MCF 10A (cell line): ENCODE measurements at regions not wholly inside any gene's neighbourhood (a gene's known extent, or its start where the extent isn't known, plus 50 kb on each side); places are given as distances from the start of the nearest gene placed in this dataset.

Source experiments
- BruUV-seq: library from RNA; stranded (reverse); fragments of 400-500 nt; replicated peaks from 2 replicates; lab custom pipeline; 2021; lab: Mats Ljungman, UMichigan
- CTCF ChIA-PET: fragments of 300-600 bp; sonication (Branson Sonifier 250); formaldehyde crosslinking; extraction: SDS; loops from one replicate; lab custom pipeline; 2021; ENCODE audit warnings: antibody characterized with exemption, inconsistent platforms; lab: Yijun Ruan, JAX
- POLR2A ChIA-PET: fragments of 300-600, 350-650 bp; sonication (Branson Sonifier 250); formaldehyde crosslinking; extraction: SDS; loops from one replicate; lab custom pipeline; 2020; ENCODE audit warnings: antibody characterized with exemption, inconsistent platforms; lab: Yijun Ruan, JAX
- DNase-seq: peaks from one replicate; pipeline ENCODE4 v3.0.0-alpha.2; 2018; ENCODE audit not compliant: unreplicated experiment
- H3K27ac Mint-ChIP-seq: one replicate; pipeline ENCODE4 v1.8.0; 2022; ENCODE audit warnings: mild to moderate bottlenecking, low read depth, mixed read lengths; ENCODE audit not compliant: unreplicated experiment
- H3K27me3 Mint-ChIP-seq: one replicate; pipeline ENCODE4 v1.8.0; 2022; ENCODE audit warnings: mixed read lengths; ENCODE audit not compliant: insufficient read depth, unreplicated experiment
- H3K36me3 Mint-ChIP-seq: one replicate; pipeline ENCODE4 v1.8.0; 2022; ENCODE audit warnings: mild to moderate bottlenecking, moderate library complexity, mixed read lengths; ENCODE audit not compliant: insufficient read depth, unreplicated experiment
- H3K4me1 Mint-ChIP-seq: one replicate; pipeline ENCODE4 v1.8.0; 2022; ENCODE audit warnings: mixed read lengths; ENCODE audit not compliant: insufficient read depth, unreplicated experiment
- H3K4me3 Mint-ChIP-seq: one replicate; pipeline ENCODE4 v1.8.0; 2022; ENCODE audit warnings: mild to moderate bottlenecking, moderate library complexity, mixed read lengths; ENCODE audit not compliant: unreplicated experiment
- H3K9me3 Mint-ChIP-seq: one replicate; pipeline ENCODE4 v1.8.0; 2022; ENCODE audit warnings: mixed read lengths; ENCODE audit not compliant: unreplicated experiment
- intact Hi-C: fragments of 100-400 bp; cut with micrococcal nuclease; formaldehyde crosslinking; loops from 2 replicates; pipeline ENCODE4 v1.14.1; 2022
- TF ChIP-seq, protein P1 (sequence below): fragments of 200-600 bp; IDR thresholded peaks from one replicate; pipeline ENCODE4 v1.8.0; 2022; ENCODE audit warnings: antibody characterized with exemption, mild to moderate bottlenecking; ENCODE audit not compliant: unreplicated experiment

DNA sequence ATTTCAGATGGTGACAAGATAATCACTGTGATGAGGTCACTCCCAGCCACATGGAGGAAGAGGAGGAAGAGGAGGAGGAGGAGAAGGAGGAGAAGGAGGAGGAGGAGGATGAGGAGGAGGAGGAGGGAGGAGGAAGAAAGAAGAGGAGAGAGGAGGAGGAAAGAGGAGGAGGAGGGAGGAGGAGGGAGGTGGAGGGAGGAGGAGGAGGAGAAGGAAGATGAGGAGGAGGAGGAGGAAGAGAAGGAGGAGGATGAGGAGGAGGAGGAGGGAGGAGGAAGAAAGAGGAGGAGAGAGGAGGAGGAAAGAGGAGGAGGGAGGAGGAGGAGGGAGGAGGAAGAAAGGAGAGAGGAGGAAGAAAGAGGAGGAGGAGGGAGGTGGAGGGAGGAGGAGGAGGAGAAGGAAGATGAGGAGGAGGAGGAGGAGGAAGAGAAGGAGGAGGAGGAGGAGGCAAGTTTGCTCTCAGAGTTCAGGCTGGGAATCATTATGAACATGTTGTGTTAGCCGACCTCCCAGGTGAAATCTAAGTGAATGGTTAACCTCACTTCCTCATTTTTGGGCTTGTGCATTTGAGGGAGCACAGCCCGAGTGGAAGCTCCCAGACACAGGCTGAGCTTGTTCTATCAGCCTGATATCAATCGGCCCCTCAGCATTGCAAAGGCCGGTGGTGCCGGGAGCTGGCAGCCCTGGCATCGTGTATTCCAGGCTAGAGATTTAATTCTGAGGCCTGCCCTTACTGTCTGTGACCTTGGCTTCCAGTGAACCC lies 236.2 kb upstream of the PITRM1 start:
- TF ChIP-seq, protein P1, sequence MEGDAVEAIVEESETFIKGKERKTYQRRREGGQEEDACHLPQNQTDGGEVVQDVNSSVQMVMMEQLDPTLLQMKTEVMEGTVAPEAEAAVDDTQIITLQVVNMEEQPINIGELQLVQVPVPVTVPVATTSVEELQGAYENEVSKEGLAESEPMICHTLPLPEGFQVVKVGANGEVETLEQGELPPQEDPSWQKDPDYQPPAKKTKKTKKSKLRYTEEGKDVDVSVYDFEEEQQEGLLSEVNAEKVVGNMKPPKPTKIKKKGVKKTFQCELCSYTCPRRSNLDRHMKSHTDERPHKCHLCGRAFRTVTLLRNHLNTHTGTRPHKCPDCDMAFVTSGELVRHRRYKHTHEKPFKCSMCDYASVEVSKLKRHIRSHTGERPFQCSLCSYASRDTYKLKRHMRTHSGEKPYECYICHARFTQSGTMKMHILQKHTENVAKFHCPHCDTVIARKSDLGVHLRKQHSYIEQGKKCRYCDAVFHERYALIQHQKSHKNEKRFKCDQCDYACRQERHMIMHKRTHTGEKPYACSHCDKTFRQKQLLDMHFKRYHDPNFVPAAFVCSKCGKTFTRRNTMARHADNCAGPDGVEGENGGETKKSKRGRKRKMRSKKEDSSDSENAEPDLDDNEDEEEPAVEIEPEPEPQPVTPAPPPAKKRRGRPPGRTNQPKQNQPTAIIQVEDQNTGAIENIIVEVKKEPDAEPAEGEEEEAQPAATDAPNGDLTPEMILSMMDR = no peak
- peaks cover 8% of the 10 kb centered on the region for H3K9me3 Mint-ChIP-seq
- intact Hi-C loops = no loop called here
- CTCF ChIA-PET = no interaction called here
- no peaks in the 10 kb centered on the region for H3K27me3 Mint-ChIP-seq
- no peaks in the 10 kb centered on the region for H3K36me3 Mint-ChIP-seq
- POLR2A ChIA-PET = no interaction called here
- no TSS peak for BruUV-seq
- no peaks in the 10 kb centered on the region for H3K4me1 Mint-ChIP-seq
- H3K27ac Mint-ChIP-seq = no peak overlapping the region
- no peak overlapping the region for H3K4me3 Mint-ChIP-seq
- no peak for DNase-seq

DNA sequence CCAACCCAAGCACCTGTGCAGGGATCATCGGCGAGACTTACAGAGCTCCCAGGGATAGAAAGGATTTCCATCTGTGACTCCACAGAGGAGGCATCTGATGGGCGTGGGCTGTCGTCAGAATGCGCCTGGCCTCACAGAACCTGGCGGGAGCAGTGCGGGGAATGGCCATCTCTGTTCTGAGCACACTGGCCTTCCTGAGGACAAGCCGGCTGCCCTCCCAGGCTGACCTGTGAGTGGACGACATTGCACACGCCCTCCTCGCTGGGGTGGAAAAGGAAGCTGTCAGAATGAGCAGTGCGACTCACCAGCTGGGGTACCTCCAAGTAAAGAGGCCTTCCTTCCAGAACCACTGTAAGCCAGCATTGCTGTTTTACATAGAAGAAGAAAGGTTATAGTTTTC lies 234.6 kb upstream of the PITRM1 start:
- Mint-ChIP-seq H3K4me1 (no peaks in the 10 kb centered on the region), H3K27me3 (no peaks in the 10 kb centered on the region), H3K36me3 (no peaks in the 10 kb centered on the region), H3K4me3 (no peak overlapping the region), H3K9me3 (peaks cover 8% of the 10 kb centered on the region), H3K27ac (no peak overlapping the region)
- ChIA-PET CTCF (no interaction called here), POLR2A (no interaction called here)
- intact Hi-C loops = no loop called here
- BruUV-seq = no TSS peak
- TF ChIP-seq, protein P1 = no peak
- DNase-seq = no peak

DNA sequence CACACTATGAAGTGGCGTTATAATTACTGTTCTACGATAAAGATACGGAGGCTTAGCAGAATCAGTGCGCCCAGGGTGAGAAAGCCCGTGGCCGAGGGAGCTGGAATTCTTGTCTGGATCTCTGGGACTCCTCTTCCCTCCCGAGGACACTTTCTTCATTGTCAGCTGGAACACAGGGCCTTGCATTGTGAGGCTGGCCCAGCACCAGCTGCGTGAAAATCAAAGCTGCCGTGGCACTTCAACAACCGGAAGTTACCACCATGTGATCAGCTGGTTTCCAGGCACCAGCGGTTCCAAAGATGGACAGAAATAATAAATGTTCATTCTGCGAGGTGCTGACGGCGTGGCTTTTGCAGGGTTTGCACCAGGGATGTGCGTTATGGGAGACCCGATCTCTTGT lies 234.0 kb upstream of the PITRM1 start:
- Mint-ChIP-seq H3K4me3 (no peak overlapping the region), H3K9me3 (peaks cover 8% of the 10 kb centered on the region), H3K4me1 (no peaks in the 10 kb centered on the region), H3K27ac (no peak overlapping the region), H3K27me3 (no peaks in the 10 kb centered on the region), H3K36me3 (no peaks in the 10 kb centered on the region)
- BruUV-seq = no TSS peak
- no peak for DNase-seq
- ChIA-PET CTCF (no interaction called here), POLR2A (no interaction called here)
- TF ChIP-seq, protein P1 = no peak
- intact Hi-C loops = no loop called here

DNA sequence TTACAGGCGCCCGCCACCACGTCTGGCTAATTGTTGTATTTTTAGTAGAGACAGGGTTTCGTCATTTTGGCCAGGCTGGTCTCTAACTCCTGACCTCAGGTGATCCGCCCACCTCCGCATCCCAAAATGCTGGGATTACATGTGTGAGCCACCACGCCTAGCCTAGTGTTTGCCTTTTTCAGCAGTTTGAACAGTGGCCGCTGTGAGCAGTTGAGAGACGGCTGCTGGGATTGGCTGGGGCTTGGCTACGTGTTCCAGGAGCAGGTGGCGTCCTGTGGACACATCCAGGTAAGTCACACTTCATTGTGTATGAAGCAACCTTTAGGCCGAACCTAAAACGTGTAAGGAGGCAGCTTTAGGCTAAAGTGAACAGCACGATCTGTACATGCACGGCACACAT lies 231.8 kb upstream of the PITRM1 start:
- H3K36me3 Mint-ChIP-seq = no peaks in the 10 kb centered on the region
- intact Hi-C loops = no loop called here
- POLR2A ChIA-PET = no interaction called here
- H3K9me3 Mint-ChIP-seq = no peaks in the 10 kb centered on the region
- CTCF ChIA-PET = no interaction called here
- H3K4me3 Mint-ChIP-seq = no peak overlapping the region
- no peaks in the 10 kb centered on the region for H3K27me3 Mint-ChIP-seq
- TF ChIP-seq, protein P1 = no peak
- DNase-seq = no peak
- no peaks in the 10 kb centered on the region for H3K4me1 Mint-ChIP-seq
- H3K27ac Mint-ChIP-seq = no peak overlapping the region
- BruUV-seq = no TSS peak
